ENCODE measurements at regions not wholly inside any gene's neighbourhood (a gene's known extent, or its start where the extent isn't known, plus 50 kb on each side); places are given as distances from the start of the nearest gene placed in this dataset.

- TF ChIP-seq CTCF (conservative IDR thresholded peaks at IDR 0.05; ENCODE audit: low read depth in 2 of 2) (no peak), EZH2 (IDR thresholded peaks at IDR 0.05; ENCODE audit: low read depth, unreplicated experiment) (no peak), REST (IDR thresholded peaks at IDR 0.05; ENCODE audit: unreplicated experiment) (no peak), POLR2AphosphoS5 (IDR thresholded peaks at IDR 0.05; ENCODE audit: low read depth) (no peak), STAT1 (IDR thresholded peaks at IDR 0.05; ENCODE audit: unreplicated experiment) (no peak), EZH2phosphoT487 (IDR thresholded peaks at IDR 0.05; ENCODE audit: unreplicated experiment) (no peak), CREB1 (CRISPR knock-in tag; IDR thresholded peaks at IDR 0.05; ENCODE audit: low read depth) (no peak), JUNB (IDR thresholded peaks at IDR 0.05; ENCODE audit: unreplicated experiment) (no peak), ZNF462 (CRISPR knock-in tag; IDR thresholded peaks at IDR 0.05) (no peak), ZNF114 (CRISPR knock-in tag; IDR thresholded peaks at IDR 0.05) (no peak), ZNF331 (CRISPR knock-in tag; IDR thresholded peaks at IDR 0.05; ENCODE audit: low read depth) (no peak), NANOG (IDR thresholded peaks at IDR 0.05; ENCODE audit: borderline replicate concordance) (no peak)
Observed at GRCh38 chr9:38132956-38133355, 63.9 kb upstream of the SHB start.

Measured in GM23338 (cell line).